GM18858 (cell line): ENCODE measurements at regions not wholly inside any gene's neighbourhood (a gene's known extent, or its start where the extent isn't known, plus 50 kb on each side); places are given as distances from the start of the nearest gene placed in this dataset.
"Not testable (repeated sequence)": the region's sequence is repeated elsewhere in the genome, so short reads cannot be mapped to it uniquely, and the experiment has no call there.

ENCODE experiments used
- ATAC-seq: cut with Tn5 transposase; IDR thresholded peaks from one replicate; pipeline ENCODE4 v1.9.1; 2021; ENCODE audit not compliant: unreplicated experiment

DNA sequence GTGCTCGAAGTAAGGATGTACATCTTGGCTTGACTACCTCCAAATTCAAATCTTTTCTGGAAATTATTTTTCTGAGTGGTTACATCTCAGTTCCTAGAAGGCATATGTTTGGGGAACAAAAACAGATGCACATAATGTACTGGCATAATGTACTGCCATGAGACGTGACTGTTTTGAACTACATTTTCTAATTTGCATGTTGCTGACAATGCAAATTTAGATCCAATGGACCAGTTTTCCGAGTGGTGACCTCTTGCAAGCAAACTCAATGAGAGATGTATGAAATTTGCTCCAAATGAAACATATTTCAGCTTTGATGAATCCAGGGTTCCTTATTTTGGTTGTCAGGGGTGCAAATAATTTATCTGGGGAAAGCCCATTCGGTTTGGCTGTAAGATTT is 694.3 kb downstream of the GRXCR1 start:
- ATAC-seq: no peak

DNA sequence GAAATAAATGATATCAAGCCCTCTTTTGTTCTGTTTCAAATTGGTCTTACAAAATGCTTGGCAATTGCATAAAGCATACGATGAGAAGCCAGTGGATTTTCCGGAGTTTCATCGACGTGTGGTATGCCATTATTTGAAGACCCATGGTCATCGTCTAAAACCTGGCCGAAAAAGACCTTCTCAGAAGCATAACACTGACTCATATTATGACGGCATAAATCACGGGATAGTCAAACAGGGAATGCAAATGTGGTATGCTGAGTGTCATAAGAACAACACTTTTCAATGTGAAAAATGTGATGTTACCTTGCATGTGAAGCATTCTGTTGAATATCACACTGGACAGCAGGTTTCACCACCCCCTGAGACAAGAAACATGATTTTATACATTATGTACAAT is 695.2 kb downstream of the GRXCR1 start:
- ATAC-seq: no peak

GRCh38 chr4:43607400-43607799 is 714.9 kb downstream of the GRXCR1 start:
- ATAC-seq: no peak

GRCh38 chr4:43607827-43608461 is 715.4 kb downstream of the GRXCR1 start:
- ATAC-seq: peak; percentile 64

DNA sequence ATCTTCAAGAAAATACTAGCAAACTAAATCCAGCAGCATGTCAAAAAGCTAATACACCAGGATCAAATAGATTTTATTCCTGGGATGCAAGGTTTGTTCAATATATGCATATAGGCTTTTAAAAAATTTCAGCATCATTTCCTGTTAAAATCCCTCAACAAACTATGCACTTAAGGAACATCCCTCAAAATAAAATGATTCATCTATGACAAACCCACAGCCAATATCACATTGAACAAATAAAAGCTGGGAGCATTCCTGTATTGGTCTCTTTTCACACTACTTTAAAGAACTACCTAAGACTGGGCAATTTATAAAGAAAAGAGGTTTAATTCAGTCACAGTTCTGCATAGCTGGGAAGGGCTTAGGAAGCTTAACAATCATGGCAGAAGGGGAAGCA is 726.7 kb downstream of the GRXCR1 start:
- ATAC-seq: no peak

DNA sequence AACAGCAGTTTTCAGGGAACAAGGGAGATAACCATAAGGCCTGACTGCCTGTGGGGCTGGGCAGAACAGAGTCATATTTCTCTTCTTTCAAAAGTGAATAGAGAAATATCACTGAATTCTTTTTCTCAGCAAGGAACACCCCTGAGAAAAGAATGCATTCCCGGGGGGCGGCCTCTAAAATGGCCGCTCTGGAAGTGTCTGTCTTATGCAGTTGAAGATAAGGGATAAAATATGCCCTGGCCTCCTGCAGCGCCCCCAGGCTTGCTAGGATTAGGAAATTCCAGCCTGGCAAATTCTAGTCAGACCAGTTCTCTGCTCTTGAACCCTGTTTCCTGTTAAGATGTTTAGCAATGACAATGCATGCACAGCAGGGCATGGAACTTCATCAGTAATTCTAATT is 745.4 kb downstream of the GRXCR1 start:
- ATAC-seq: not testable (repeated sequence)

- no peak for ATAC-seq
Observed at GRCh38 chr4:43651991-43652390, 759.5 kb downstream of the GRXCR1 start.

DNA sequence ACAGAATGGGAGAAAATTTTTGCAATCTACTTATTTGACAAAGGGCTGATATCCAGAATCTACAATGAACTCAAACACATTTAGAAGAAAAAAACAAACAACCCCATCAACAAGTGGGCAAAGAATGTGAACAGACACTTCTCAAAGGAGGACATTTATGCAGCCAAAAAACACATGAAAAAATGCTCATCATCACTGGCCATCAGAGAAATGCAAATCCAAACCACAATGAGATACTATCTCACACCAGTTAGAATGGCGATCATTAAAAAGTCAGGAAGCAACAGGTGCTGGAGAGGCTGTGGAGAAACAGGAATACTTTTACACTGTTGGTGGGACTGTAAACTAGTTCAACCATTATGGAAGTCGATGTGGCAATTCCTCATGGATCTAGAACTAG is 767.0 kb downstream of the GRXCR1 start:
- not testable (repeated sequence) for ATAC-seq

GRCh38 chr4:43672265-43672885 is 776.2 kb downstream of the KCTD8 start:
- ATAC-seq: not testable (repeated sequence)

DNA sequence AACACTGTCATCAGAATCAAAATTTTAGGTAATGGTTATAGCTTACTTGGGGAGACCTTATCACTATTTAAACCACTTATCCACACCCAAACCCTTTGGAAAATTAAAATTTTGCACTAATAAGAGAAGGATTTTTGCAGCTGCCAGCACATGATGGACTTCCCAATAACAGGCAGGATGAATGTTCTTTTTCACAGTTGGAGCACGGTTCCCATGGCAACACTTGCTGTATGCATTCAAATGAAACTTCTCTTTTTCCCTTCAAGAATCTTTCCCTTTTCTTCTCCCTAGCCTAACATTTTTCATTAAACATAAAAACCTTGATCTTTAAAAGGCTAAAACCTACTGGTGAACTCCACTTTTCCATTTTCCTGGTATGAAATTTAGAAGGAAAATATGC is 768.2 kb downstream of the KCTD8 start:
- no peak for ATAC-seq

- no peak for ATAC-seq
Observed at GRCh38 chr4:43682551-43682950, 766.1 kb downstream of the KCTD8 start.

GRCh38 chr4:43690116-43690515 is 758.5 kb downstream of the KCTD8 start:
- no peak for ATAC-seq

DNA sequence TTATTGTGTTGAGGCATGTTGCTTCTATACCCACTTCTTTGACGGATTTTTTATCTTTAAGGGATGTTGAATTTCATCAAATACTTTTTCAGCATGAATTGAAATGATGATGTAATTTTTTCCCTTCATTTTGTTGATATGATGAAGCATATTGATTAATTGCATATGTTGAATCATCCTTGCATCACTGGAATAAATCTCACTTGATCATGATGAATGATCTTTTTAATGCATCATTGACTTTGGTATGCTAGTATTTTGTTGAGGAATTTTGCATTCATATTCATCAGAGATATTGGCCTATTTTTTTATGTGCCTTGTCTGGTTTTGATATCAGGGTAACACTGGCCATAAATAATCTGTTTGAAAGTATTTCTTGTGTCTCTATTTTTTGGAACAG is 754.7 kb downstream of the KCTD8 start:
- ATAC-seq: no peak

DNA sequence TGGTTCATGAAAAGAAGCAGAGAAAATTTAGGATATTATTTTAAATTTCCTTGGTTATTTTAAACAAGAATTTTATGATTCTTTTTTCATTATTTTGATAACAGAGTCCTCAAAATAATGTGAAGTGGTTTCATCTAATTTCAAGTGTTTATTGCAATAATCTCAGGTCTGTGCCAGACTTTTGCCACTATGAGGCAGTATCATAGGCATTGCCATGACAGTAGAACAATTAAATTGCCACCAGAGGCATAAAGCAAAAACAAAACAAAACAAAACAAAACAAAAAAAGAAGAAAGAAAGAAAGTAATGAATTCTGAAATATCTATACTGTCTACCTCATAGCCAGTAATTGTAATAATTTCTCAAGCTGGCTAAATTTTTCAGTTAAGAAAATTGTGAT is 739.2 kb downstream of the KCTD8 start:
- no peak for ATAC-seq

- no peak for ATAC-seq
Observed at GRCh38 chr4:43716721-43717395, 731.8 kb downstream of the KCTD8 start.

DNA sequence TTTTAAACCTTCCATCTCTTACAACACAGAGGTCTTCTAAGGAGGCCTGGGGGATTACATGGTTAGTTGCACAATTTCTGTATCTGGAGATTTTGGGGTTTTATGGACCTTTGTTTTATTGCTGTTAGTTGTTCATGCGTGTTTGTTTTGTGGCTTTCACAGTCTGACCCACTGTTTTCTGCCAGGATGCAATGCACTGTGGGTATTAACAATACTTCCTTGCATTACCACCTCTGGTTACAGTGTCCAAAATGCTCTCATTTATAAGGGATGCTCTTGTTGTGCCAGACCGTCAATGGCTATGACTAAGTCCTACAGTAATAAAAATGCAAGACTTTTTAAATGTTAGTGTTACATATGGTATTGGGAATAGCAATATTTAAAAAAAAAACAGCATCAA is 730.2 kb downstream of the KCTD8 start:
- no peak for ATAC-seq

- no peak for ATAC-seq
Observed at GRCh38 chr4:43732829-43733426, 715.7 kb downstream of the KCTD8 start.

- no peak for ATAC-seq
Observed at GRCh38 chr4:43742083-43742482, 706.5 kb downstream of the KCTD8 start.

- ATAC-seq: no peak
Observed at GRCh38 chr4:43754566-43754965, 694.0 kb downstream of the KCTD8 start.

DNA sequence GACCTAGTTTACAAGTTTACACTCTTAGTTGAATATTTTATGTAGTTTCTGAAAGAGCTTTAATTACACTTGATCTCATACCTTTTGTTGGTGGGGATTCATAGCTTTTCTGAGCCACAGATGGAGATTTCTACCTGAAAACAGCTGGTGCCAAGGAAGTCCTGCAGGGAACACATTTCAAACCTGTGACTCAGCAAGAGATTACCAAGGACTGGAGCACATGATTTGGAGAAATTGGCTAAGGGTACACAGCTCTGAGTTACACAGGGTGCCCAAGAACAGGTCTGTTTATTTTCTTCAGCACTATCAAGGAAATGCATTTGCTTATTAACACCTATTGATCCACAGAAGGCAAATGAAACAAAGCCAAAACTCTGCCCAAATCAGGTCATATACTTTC is 691.5 kb downstream of the KCTD8 start:
- no peak for ATAC-seq

DNA sequence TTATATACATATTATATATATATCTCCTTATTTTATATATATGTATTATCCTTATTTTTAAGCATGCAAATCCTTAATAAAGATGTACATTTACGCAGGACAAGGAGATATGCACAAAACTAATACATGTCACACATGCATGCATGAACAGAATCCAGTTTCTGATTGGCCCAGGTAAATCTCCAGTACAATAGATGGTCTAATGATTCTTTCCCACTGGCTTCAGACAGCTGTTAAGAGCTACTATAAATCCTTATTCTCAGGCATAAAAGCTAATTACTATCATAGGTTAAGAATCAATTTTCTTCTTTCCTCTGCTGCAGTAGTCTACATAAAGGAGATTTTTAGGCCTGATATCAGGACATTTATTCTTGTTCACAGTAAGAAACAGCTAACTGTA is 689.8 kb downstream of the KCTD8 start:
- ATAC-seq: no peak

GRCh38 chr4:43763029-43763610 is 685.5 kb downstream of the KCTD8 start:
- peak; percentile 58 for ATAC-seq
